Body of pancreas (tissue), 4 donors: ENCODE measurements at regions not wholly inside any gene's neighbourhood (a gene's known extent, or its start where the extent isn't known, plus 50 kb on each side); places are given as distances from the start of the nearest gene placed in this dataset.
A peak's percentile ranks its signal among the peaks of the same experiment; 100 is the strongest.

ENCODE experiments used
- ATAC-seq: fragments of 150-250 bp; one replicate; pipeline ENCODE4 v1.9.1; 2016
- DNase-seq, 4 donors: peaks; one replicate each; pipeline ENCODE4 v3.0.0-alpha.2; 2019
- H3K27ac ChIP-seq, 4 donors: fragments of 200-600 bp; sonication (generic); 1 replicate in 3 of 4; 2 replicates in 1 of 4; pipeline versions ENCODE4 v1.5.1 to v1.6.1; 2016 to 2019; ENCODE audit warnings: mild to moderate bottlenecking in 1 of 4, mixed read lengths in 1 of 4, moderate library complexity in 1 of 4
- H3K27me3 ChIP-seq, 2 donors: fragments of 200-600 bp; sonication (generic); one replicate each; pipeline ENCODE4 v1.6.0; 2016; ENCODE audit warnings: mild to moderate bottlenecking in 1 of 2
- H3K36me3 ChIP-seq, 2 donors: fragments of 200-600 bp; sonication (generic); replicated peaks in 1 of 2; 2 replicates each; pipeline ENCODE4 v1.5.1; 2016; ENCODE audit warnings: low read depth in 2 of 2; ENCODE audit not compliant: insufficient read depth in 1 of 2
- H3K4me1 ChIP-seq: fragments of 200-600 bp; sonication (generic); one replicate; pipeline ENCODE4 v1.6.0; 2016
- H3K4me3 ChIP-seq, 2 donors: fragments of 200-600 bp; sonication (generic); 1 replicate in 1 of 2; 2 replicates in 1 of 2; pipeline ENCODE4 v1.5.1; 2016 to 2019
- H3K9me3 ChIP-seq, 3 donors: fragments of 200-600 bp; sonication (generic); 1 replicate in 2 of 3; 2 replicates in 1 of 3; pipeline ENCODE4 v1.5.1; 2016
- CTCF ChIP-seq, 7 experiments: fragments of 450-650 bp in 4 of 7; fragments of 200-600 bp in 3 of 7; sonication (generic) in 3 of 7; IDR thresholded peaks; one replicate each; pipeline ENCODE4 v1.5.1; 2016 to 2019; ENCODE audit warnings: antibody characterized with exemption in 7 of 7
- POLR2A ChIP-seq, 3 donors: fragments of 450-650 bp; IDR thresholded peaks; one replicate each; pipeline ENCODE4 v1.6.1; 2016; ENCODE audit warnings: antibody characterized with exemption in 3 of 3, mild to moderate bottlenecking in 2 of 3
- WGBS, 2 donors: methylation state at CpG; one replicate each; pipeline ENCODE4 v1.1.5; 2017; 5-methylcytosine and 5-hydroxymethylcytosine counted together
- intact Hi-C: fragments of 100-400 bp; cut with DNase I; formaldehyde crosslinking; loops from one replicate; pipeline ENCODE4 v1.15.1; 2023

GRCh38 chr10:83522456-83522855, 616.9 kb upstream of the GHITM start:
- Histone ChIP-seq H3K9me3 (no peaks in the 10 kb centered on the region), H3K27me3 (no peaks in the 10 kb centered on the region), H3K36me3 (no peaks in the 10 kb centered on the region), H3K27ac (no peak overlapping the region), H3K4me1 (no peaks in the 10 kb centered on the region), H3K4me3 (no peak overlapping the region)
- intact Hi-C loops = no loop called here
- ATAC-seq (no peak), DNase-seq (no peak)
- TF ChIP-seq CTCF (IDR thresholded peaks at IDR 0.05) = no peak
- no peak for TF ChIP-seq POLR2A (IDR thresholded peaks at IDR 0.05)

DNA sequence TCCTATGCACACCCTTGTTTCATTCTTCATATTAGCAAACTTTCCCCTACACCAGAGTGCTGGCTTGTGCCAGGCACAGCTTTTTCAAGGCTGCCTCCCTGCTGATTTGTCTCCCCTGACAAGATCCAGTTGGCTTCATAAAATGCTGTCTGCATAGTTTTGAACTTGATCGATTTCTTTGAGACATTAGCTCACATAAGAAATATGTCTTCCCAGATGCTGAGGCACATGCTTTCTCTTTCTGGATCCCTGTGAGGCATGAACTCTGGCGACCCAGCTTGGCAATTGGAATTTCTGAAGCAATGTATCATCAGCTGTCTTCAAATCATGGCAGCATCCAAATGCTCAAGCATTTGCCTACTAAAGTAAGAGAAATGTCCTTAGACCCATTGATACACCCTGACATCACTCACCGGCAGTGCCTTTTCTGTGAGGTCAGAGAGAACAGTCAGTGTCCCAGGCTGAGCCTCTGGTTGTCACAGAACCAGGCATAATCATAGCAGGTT, 616.4 kb upstream of the GHITM start:
- no peaks in the 10 kb centered on the region for H3K27me3 ChIP-seq
- WGBS, 2 donors = 31 to 37% methylated on average over 3 of the region's 3 CpGs
- no peak overlapping the region for H3K4me3 ChIP-seq
- H3K4me1 ChIP-seq = no peaks in the 10 kb centered on the region
- ATAC-seq (peak; percentile 27), DNase-seq (no peak)
- no peaks in the 10 kb centered on the region for H3K9me3 ChIP-seq
- H3K36me3 ChIP-seq = no peaks in the 10 kb centered on the region
- TF ChIP-seq POLR2A (IDR thresholded peaks at IDR 0.05) (no peak), CTCF (IDR thresholded peaks at IDR 0.05) (no peak)
- intact Hi-C loops = no loop called here
- H3K27ac ChIP-seq = no peak overlapping the region

DNA sequence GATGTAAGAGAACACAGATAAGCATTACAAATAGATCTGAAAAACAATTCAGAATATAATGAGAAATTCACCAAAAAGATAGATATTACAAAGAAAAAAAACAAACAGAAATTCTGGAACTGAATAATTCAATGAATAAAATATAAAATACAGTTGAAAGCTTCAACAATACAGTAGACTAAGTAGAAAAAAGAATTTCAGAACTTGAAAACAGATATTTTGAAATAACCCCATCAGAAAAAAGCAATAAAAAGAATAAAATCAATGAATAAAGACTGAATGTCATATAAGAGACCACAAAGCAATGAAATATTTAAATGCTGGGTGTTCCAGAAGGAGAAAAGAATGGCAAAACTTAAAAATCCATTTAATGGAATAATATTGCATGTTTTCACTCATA, 611.4 kb upstream of the GHITM start:
- no peaks in the 10 kb centered on the region for H3K27me3 ChIP-seq
- H3K4me3 ChIP-seq = no peak overlapping the region
- TF ChIP-seq CTCF (IDR thresholded peaks at IDR 0.05) (no peak), POLR2A (IDR thresholded peaks at IDR 0.05) (no peak)
- ATAC-seq = no peak
- DNase-seq = no peak
- intact Hi-C loops = no loop called here
- H3K36me3 ChIP-seq = no peaks in the 10 kb centered on the region
- H3K9me3 ChIP-seq = no peaks in the 10 kb centered on the region
- no peak overlapping the region for H3K27ac ChIP-seq
- H3K4me1 ChIP-seq = no peaks in the 10 kb centered on the region

GRCh38 chr10:83533290-83533689, 606.0 kb upstream of the GHITM start:
- no peak for TF ChIP-seq CTCF (IDR thresholded peaks at IDR 0.05)
- TF ChIP-seq POLR2A (IDR thresholded peaks at IDR 0.05) = no peak
- Histone ChIP-seq H3K27me3 (no peaks in the 10 kb centered on the region), H3K9me3 (no peaks in the 10 kb centered on the region), H3K4me3 (no peak overlapping the region), H3K36me3 (no peaks in the 10 kb centered on the region), H3K27ac (no peak overlapping the region), H3K4me1 (no peaks in the 10 kb centered on the region)
- WGBS, 2 donors = 36 to 37% methylated on average over 1 of the region's 1 CpG
- intact Hi-C loops = no loop called here
- DNase-seq = no peak
- no peak for ATAC-seq

DNA sequence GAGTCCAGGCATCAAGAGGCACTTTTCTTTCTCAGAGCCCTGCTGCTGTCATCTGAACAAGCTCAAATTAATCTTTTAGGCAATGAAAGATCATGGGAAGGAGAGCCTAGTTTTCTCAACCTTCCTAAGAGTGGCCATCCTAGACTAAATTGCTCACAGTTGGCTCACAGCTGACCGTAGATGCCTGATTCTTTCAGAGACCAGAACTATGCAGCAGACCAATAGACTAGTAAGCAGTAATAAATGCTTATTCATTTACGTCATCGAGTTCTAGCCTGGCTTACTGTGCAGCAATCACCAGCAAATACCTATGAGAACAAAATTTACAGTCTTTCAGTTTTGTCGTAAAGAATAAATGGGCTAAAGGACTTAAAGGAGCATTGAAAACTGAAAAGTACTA, 602.9 kb upstream of the GHITM start:
- no peak overlapping the region for H3K4me3 ChIP-seq
- H3K27me3 ChIP-seq = no peaks in the 10 kb centered on the region
- H3K4me1 ChIP-seq = no peaks in the 10 kb centered on the region
- no peak overlapping the region for H3K27ac ChIP-seq
- no peak for TF ChIP-seq POLR2A (IDR thresholded peaks at IDR 0.05)
- TF ChIP-seq CTCF (IDR thresholded peaks at IDR 0.05) = no peak
- 83 to 95% methylated on average over 4 of the region's 4 CpGs for WGBS, 2 donors
- DNase-seq (no peak), ATAC-seq (no peak)
- H3K36me3 ChIP-seq = no peaks in the 10 kb centered on the region
- intact Hi-C loops = no loop called here
- H3K9me3 ChIP-seq = no peaks in the 10 kb centered on the region
